Activated CD4-positive, alpha-beta T cell treated with anti-CD3 and anti-CD28 coated beads for 4 hours (primary cell): ENCODE measurements at regions not wholly inside any gene's neighbourhood (a gene's known extent, or its start where the extent isn't known, plus 50 kb on each side); places are given as distances from the start of the nearest gene placed in this dataset.
A peak's percentile ranks its signal among the peaks of the same experiment; 100 is the strongest.
"Not testable (repeated sequence)": the region's sequence is repeated elsewhere in the genome, so short reads cannot be mapped to it uniquely, and the experiment has no call there.

Experiments used
- DNase-seq, 2 donors: peaks; one replicate each; pipeline ENCODE4 v3.0.0-alpha.2; 2020

- no peak for DNase-seq
These were observed 51.2 kb upstream of the LBX1 start for GRCh38 chr10:101280511-101280910.

DNA sequence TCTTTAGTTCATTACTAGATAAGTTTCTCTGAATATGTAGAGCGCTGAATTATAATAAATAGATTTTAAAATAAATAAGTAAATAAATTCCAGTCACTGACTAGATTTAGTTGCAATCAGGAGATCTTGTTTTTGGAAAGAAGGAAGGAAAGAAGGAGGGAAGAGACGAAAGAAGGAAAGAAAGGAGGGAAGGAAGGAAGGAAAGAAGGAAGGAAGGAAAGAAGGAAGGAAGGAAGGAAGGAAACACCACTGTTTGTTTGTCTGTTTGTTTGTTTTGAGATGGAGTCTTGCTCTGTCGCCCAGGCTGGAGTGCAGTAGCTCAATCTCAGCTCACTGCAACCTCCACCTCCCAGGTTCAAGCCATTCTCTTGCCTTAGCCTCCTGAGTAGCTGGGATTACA, 51.7 kb upstream of the LBX1 start:
- not testable (repeated sequence) for DNase-seq

DNA sequence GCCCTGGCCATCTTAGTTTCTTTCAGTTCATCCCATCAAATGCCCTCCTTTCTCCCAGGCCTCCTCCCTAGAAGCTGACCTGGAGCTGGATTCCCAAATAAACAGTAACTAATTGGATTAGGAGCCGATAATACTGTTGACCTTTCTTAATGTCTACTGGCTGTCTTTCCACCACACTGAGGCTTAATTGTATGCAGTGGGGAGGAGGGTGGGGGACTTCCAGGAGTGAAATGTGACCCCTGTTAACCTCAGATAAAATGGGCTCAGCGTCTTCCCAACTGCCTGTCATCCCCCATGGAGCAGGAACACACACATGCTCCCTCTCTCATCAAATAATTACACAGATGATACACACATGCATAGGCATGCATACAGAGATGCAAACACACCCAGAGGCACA, 53.7 kb upstream of the LBX1 start:
- no peak for DNase-seq

DNA sequence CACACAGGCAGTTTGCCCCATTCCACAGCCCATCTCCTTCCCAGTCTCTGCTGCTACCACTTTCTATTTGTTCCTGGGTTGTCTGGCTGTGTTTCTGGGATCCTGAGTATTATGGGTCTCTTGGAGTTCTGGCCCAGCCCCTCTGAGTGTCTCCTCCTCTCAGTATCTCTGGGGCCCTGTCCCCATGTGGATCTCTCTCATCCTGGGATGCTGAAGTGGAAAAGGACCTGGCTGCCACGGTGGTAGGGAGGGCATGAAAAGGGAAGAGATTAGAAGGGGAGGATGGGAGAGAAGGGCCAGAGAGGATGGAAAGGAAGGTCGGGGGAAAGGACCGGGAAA, 54.5 kb upstream of the LBX1 start:
- DNase-seq: no peak

DNA sequence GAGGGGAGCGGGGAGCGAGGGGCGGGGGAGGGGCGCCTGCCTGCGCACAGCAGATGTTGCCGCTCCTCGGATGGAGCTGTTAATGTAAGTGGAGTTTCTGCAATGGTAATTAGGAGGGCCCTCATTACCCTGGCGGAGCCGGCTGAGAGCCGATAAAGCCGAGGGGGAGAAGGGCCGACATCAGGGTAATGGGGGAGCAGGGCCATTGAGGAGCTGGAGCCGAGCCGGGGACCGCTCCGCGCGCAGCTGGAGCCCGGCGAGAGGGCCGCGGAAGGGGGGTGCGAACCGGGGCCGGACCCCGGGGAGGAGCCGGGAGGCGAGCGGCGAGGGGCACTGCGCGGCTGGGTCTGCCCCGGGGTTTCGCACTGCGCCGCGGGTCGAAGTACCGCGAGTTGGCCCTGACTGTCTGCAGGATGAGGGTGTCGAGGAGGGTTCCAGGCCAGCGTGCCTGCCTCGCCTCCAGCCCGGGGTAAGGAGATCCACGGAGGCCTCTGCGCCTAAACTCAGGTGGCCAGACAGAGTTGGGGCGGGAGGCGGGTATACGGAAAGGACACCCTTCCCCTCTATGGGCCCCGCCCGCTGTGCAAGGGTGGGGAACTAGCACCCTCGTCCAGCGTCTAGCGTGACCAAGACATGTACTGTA, 55.0 kb upstream of the LBX1 start:
- DNase-seq: no peak

DNA sequence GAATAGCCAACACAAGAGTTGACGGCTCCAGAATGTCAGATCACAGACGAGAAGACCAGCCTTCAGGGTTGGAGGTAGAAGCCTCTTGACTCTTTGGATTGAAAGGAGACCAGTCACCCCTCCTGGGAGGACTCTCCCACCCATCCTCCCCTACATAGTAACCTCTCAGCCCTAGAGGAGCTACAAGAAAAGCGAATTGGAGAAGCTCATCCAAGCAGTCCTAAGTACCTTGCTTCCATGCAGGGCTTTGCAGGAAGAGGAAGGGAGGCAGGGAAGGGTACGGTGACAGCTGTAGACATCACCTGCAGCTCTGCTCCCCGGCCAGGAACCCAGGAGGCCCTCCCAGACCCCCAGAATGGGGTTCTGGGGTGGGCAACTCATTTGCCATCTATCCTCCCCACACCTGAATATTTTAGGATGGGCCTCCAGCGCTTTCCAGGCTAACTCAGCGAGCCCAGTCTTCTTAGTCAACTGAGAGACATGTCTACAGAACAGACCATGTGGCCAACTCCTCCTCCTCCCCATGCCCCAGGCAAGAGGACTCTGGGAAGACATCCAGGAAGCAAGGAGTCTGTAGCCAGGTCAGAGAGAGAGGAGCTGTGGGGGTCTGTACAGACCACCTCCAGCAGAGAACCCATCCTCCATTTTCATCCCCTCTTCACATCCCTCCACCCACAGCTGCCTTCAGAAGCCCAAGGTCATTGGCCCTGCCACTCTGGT, 55.6 kb upstream of the LBX1 start:
- no peak for DNase-seq

- no peak for DNase-seq
These were observed 56.3 kb upstream of the LBX1 start for GRCh38 chr10:101285519-101286070.

DNA sequence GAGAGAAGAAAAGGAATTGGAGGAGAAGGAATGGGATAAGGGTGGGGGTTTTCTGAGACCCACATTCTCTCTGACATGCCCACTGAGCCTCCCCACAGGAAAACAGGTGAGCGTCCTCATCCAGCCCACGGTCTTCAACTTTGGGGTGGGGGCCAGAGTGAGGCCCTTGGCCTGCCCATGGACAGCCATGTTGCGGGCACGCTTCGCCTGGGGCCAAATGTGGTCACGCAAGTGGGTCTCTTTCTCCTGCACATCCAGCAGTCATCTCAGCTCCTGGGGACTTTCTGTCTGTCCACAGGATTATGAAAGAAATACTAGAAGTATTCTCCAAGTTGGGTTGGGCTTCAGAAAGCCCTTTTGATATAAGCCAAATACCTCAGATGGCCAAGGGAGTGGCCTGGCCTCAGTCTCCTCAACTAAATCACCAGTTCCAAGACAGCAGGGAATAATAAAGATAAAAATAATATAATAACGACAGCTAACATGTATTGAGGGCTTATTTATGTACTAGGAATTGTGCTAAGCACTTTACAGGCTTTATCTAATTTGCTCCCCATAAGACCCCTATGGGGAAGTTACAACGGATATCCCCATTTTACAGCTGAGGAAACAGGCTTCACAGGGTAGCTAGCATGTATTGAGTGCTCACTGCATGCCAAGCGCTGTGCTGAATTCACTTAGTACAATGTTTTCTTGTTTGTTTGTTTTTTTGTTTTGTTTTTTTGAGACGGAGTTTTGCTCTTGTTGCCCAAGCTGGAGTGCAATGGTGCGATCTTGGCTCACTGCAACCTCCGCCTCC, 57.2 kb upstream of the LBX1 start:
- DNase-seq: no peak

DNA sequence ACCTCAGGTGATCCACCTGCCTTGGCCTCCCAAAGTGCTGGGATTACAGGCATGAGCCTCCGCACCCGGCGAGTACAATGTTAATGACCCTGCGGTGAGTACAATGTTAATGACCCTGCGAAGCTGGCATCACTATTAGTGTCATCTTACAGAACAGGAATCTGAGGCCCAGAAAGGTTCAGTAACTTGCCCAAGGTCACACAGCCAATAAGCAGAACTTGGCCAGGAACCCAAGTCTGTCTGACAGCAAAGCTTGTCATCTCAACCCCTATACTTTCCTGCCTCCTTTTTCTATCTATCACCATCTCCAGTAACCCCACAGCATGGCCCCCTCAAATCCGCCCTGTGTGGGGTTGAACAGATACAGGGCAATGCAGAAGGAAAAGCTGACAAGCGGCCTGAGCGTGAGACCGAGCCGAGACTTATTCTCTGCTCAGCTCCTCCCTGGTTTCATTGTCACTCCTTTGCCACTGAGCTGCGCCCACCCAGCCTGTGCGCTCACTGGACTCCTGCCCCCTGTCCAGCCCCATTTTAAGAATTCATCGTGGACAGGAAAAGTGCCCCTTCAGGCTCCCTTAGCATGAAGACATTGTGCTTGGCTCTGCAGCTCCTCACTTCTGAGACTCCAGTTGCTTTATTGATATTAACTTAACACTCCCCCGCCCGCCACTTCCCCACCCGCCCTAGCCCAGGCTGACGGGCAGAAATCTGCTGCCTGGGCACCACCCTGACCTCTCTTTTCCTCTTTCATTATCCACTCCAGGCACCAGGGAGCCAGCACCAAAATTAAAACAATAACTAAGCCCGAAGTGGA, 58.1 kb upstream of the LBX1 start:
- DNase-seq: no peak

- no peak for DNase-seq
These were observed 58.9 kb upstream of the LBX1 start for GRCh38 chr10:101287997-101288635.

DNA sequence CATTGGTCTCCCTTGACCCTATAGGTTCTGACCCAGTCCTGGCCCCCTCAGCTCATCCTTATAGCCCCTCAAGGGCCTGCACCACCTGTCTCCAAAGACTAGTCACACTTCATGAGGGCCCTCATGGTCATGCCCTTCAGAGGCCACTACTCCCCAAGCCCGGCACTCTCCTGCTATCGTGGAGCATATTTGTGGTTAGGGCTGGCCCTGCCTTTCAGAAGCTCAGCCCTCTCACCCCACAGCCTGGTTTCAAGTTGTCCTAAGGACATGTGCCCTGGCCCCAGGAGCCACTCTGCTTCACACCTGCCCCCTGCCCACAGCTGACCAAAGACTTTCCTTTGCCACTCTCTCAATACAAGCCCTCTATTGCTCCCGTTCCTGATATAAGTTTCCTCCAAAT, 60.3 kb upstream of the LBX1 start:
- no peak for DNase-seq

DNA sequence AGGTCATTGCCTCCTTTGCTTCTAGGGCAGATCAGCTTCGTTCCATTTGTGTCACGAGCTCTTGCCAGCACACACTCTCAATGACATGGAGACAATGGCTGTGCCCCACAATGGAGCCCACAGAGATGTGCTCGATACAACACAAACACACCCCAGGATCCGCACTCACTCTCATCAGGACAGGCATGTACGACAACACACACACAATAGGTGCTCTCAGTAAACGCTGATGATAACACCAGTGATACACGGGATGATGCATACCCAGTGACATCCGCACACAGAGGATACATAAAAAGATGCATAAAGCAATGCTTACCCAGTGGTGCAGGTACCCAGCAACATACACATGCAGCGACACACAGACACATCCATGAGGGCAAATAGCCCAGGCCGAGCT, 61.2 kb upstream of the LBX1 start:
- DNase-seq: no peak

DNA sequence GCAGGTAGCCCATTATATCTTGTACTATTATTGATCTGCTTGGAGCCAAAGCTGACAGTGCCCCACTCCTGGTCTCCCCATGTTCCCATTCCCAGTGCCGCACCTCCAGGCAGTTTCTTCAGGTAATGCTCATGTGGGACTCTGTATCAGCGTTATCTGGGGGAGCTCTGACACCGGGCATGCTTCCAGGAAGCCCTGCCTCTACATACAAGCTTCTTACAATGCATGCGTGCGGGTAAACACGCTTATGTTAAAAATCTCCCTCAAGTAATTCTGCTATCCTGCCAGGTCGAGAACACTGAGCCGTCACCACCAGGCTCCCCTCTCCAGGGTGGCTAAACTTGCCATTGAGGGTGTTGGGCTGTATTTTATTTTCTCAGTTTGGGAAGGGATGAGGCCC, 61.6 kb upstream of the LBX1 start:
- DNase-seq: no peak

DNA sequence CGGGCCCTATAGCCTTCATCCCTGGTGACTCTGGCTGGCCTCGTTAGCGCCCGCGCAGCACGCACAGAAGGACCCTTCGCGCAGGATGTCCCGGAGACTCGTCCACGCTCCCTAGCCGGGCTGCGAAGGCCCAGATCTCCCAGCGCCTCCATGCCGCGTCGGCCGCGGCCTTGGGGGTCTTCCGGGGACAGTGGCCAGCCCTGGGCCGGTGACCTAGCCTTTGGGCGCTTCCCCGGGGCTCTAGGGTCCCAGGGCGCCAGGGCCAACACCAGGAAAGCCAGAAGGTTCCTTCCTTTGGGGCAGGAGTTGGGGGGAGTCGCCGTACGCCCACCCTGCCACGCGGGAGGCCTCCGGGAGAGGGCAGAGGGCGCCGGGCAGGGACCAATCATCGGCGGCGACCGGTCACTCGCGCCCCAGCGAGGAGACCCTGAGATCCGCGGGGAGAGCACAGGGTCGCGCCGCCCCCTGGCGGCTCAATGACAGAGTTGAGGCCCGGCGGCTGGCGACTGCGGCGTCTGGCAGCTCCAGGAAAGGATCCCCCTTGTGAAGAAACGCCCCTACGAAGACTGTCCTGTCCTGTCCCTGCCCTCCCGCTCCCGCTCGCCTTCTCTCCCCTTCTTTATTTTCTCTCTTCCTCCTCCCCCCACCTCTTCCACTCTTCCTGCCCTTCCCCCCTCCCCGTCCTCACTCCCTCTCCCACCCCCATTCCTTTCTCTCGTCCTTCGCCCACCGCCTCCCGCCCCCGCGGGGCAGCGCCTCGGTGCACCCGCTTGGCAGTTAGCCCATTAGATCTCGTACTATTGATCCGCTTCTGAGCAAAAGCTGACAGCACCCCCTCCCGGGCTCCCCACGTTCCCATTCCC, 62.3 kb upstream of the LBX1 start:
- DNase-seq: peak; percentile 38 to 39

- DNase-seq: no peak
These were observed 61.6 kb upstream of the BTRC start for GRCh38 chr10:101292194-101293006.

- no peak for DNase-seq
These were observed 60.8 kb upstream of the BTRC start for GRCh38 chr10:101293007-101293723.

DNA sequence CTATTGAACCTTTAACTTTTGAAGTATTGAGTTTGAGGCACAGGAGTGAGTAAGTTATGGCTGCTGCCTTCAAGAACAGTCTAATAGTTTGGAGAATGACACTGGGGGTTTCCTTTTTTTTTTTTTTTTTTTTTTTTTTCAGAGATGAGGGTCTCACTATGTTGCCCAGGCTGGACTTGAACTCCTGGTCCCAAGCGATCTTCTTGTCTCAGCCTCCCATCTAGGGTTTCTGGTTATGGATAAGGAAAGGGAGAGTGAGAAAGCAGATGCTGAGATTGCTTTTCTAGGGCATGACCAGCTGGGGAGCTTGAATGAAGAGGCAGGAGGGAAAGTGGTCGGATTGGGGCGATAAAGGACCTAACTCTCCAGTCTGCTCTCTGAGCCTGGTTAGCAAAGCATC, 59.9 kb upstream of the BTRC start:
- no peak for DNase-seq

GRCh38 chr10:101295261-101295660, 58.7 kb upstream of the BTRC start:
- DNase-seq: no peak

DNA sequence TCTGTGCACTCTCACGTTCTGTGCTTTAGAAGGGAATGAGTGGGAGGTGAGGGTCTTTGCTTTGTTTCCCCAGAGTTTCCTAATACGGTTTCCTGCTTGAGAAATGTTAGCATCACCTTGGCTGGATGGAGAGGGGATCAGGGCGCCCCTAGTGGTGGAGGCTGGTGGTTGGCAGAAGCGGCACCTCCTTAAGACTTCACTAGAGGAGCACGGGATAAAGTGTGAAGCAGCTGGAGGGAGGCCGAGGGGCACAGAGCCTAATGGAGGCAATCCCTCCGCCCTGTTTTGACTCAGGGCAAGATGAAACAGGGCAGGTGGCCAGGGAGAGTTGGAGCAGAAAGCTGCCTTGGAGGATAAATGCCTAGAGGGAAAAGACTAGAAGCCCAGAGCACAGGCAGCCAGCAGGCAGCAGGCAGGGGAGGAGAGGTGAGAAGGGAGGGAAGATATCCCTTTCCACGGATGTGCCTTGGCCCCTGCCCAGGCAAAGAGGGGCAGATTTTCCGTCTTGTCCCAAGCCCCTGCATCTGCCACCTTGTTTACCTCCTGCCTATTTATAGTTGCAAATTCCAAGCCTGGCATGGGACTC, 56.0 kb upstream of the BTRC start:
- peak; percentile 66 to 76 for DNase-seq
